ENCODE measurements at regions not wholly inside any gene's neighbourhood (a gene's known extent, or its start where the extent isn't known, plus 50 kb on each side); places are given as distances from the start of the nearest gene placed in this dataset.

DNA sequence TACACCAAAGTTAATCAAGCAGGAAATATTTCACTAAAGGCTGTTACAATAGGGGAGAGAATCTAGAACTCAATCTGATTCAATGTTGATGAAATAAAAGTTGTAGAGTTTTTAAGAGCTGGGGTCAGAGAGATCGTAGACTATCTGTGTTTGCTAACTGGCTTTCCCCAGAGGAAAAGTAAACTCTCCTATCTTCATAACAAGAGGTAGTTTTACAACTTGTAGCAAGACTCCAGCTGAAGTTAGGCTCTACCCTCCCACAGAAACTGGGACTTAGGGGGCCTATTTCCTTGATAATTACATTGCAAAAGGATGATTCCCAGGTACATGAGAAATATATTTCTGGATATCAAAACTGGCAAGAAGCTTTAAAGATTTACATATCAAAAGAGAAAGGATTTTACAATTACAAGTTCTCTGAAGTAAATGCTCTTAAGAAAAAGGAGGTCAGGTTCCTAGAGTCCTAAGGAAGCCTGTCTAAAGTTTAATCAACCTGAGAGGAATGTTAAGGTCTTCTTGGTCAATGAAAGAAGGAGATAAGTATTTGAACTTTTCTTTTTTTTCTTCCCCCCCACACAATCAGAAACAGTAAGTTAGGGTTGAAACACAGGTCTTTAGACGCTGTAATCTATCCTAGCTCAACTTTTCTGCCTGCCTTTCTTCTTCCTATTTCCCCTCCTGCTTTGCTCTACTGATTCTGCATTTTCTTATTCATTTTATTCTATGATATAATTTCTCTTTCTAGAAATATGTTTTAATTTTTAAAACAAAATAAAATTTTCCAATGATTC is 692.2 kb upstream of the LINC00305 start:
- TF ChIP-seq, protein P1, sequence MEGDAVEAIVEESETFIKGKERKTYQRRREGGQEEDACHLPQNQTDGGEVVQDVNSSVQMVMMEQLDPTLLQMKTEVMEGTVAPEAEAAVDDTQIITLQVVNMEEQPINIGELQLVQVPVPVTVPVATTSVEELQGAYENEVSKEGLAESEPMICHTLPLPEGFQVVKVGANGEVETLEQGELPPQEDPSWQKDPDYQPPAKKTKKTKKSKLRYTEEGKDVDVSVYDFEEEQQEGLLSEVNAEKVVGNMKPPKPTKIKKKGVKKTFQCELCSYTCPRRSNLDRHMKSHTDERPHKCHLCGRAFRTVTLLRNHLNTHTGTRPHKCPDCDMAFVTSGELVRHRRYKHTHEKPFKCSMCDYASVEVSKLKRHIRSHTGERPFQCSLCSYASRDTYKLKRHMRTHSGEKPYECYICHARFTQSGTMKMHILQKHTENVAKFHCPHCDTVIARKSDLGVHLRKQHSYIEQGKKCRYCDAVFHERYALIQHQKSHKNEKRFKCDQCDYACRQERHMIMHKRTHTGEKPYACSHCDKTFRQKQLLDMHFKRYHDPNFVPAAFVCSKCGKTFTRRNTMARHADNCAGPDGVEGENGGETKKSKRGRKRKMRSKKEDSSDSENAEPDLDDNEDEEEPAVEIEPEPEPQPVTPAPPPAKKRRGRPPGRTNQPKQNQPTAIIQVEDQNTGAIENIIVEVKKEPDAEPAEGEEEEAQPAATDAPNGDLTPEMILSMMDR (IDR thresholded peaks at IDR 0.05) = no peak

DNA sequence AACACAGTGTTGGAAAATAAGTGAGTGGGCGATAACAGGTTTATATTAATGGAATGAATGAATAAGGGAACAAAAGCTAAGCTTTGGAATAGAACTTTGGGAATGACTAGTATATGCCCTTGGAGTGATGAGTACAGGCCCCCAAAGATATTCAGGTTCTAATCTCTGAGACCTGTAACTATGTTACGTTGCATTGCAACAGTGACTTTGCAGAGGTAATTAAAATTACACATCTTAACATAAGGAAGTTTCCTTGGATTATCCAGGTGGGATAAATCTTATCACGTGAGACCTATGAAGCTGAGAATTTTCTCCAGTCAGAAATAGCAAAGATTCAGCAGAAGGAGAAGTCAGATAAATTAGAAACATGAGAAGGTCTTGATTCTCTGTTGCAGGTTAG is 661.5 kb upstream of the LINC00305 start:
- TF ChIP-seq, protein P1 (IDR thresholded peaks at IDR 0.05) = no peak

DNA sequence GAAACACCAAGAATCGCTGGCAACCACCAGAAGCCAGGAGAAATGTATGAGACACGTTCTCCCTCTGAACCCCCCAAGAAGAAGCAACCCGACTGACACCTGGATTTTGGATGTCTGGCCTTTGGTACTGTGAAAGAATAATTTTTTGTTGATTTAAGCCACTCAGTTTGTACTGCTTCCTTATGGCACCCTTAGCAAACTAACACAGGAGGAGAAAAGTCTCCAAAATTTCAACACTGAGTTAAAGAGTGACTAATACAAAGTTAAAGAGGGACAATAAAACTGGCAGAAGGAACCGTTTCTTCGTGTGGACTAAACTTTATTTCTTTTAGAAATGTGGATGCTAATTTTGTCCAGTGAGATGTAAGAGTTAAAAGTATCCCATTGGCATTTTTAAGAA is 660.9 kb upstream of the LINC00305 start:
- TF ChIP-seq, protein P1 (IDR thresholded peaks at IDR 0.05) = no peak

DNA sequence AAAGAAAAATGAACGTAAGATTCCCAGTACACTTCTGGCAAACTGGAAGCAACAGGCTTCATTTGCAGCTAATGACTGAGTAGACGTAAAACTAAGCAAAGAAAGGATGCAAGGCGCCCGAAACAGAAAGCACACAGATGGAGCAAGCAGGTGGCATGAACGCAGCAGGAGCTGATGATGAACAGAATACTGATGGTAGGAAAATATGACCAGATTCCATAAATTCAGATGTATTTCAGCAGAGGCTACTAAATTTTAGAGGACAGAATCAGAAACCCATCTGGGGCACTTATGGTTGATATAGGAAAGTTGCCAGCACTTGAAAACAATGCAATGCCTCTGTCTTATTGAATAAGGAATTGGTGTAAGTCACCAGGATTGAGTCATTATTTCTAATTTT is 658.7 kb upstream of the LINC00305 start:
- TF ChIP-seq, protein P1 (IDR thresholded peaks at IDR 0.05) = no peak

DNA sequence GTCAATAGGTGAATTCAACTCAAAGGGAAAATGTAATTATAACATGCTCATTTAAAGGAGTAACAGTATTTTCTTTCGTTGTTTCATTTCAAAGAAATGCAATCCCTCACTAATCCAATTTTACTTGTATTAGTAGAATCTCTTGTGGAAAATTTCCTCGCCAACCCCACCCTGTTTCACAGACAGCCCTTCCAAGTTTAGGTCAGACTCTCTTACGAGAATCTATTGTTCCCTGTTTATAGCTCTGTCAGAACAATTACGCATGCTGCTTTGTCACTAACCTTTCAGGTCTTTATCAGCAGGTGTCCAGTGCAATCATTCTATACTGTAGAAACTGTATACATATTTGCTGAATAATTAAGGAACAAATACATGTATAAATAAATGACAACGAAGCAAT is 657.8 kb upstream of the LINC00305 start:
- TF ChIP-seq, protein P1 (IDR thresholded peaks at IDR 0.05) = no peak

DNA sequence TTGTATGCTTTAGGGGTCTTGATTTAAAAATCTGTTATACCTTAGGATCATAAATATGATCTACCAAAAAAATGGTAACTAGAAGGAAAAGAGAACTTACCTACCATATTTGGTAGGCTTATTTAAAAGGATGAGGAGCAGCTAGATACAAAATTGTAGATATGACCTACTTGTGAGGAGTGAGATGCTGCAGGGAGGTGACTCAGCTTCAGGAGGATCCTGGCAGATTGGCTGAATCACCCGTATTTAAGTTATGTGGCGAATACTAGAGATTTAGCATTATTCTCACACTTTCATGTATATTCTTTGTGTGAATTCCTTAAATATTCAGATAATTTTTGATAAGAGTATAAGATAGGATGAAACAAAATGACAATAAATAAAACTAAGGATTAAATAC is 657.3 kb upstream of the LINC00305 start:
- TF ChIP-seq, protein P1 (IDR thresholded peaks at IDR 0.05) = no peak

DNA sequence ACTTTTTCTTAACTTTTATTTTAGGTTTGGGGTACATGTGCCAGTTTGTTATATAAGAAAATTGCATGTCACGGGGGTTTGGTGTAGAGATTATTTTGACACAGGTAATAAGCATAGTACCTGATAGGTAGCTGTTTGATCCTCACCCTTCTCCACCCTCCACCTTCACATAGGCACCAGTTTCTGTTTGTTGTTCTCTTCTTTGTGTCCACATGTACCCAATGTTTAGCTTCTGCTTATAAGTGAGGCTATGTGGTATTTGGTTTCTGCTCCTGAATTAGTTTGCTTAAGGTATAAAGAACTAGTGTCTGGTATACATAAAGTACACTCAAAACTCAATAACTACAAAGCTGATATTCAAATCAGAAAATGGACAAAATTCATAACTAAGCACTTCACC is 654.6 kb upstream of the LINC00305 start:
- TF ChIP-seq, protein P1 (IDR thresholded peaks at IDR 0.05) = no peak

DNA sequence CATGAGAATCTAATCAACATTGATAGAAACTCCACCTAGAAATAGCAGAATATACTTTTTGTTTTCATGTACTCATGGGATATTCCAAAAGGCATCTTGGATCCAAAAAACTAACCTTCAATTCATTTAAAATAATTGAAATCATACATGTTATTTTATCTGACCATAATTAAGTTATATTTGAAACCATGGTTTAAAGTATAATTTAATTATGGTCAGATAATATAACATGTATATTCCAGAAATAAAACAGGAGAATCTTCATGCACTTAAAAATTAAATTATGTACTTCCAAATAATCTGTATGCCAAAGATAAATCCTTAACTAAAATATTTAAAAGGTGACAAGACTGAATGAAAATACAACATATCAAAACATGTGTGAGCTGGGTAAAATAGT is 651.3 kb upstream of the LINC00305 start:
- TF ChIP-seq, protein P1 (IDR thresholded peaks at IDR 0.05) = no peak
